ENCODE measurements at regions not wholly inside any gene's neighbourhood (a gene's known extent, or its start where the extent isn't known, plus 50 kb on each side); places are given as distances from the start of the nearest gene placed in this dataset.

DNA sequence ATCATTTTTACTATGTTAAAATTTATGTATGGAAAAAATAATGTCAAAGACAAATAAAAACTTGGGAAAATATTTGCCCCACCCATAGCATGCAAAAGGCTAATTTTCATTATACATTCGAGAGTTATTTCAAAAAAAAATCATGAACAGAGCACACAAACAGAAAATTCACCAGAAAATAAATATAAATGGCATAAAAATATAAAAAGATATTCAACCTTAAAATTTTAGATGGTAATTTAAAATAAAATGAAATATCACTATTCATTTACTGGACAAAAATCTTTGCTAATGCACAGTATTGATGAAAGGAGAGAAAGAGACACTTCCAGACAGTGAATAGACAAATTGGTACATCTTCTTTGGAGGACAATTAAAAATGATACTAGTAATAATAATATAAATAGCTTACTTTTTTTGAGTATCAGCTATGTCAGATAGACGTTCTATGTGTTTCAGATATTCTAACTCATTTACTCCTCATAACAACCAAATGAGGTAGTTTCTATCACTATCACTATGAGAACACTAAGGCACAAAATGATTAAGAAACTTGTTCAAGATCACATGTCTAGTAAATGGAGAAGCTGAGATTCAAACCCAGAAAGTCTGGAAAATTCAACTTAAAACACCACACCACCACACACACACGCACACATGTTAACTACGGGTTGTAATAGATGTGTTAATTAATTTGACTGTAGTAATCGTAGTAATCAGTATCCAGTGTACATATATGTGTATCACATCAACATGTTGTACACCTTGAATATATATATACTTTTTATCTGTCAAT lies 63.0 kb downstream of the CCDC71L start:
- DNase-seq, result no peak
- 67 to 89% (median 78%) methylated on average over 5 of the region's 5 CpGs for WGBS, 5 donors
- Histone ChIP-seq H3K9me3 (no peaks in the 10 kb centered on the region), H3K36me3 (no peaks in the 10 kb centered on the region), H3K4me1 (peaks cover 0 to 12% (median 8%) of the 10 kb centered on the region in 6 donors), H3K4me3 (peak overlapping the region in 5 of 8 donors; percentile 3 to 60 (median 24)), H3K27ac (peak overlapping the region in 4 of 8 donors; percentile 20 to 64 (median 50)), H3K27me3 (replicated peaks in 1 of 7) (no peaks in the 10 kb centered on the region)
- intact Hi-C loops (cut with DNase I; ENCODE audit: low total_unique reads), result no loop called here
- TF ChIP-seq POLR2A (IDR thresholded peaks at IDR 0.05) (no peak), POLR2AphosphoS5 (IDR thresholded peaks at IDR 0.05) (no peak)
- TF ChIP-seq, protein P1, sequence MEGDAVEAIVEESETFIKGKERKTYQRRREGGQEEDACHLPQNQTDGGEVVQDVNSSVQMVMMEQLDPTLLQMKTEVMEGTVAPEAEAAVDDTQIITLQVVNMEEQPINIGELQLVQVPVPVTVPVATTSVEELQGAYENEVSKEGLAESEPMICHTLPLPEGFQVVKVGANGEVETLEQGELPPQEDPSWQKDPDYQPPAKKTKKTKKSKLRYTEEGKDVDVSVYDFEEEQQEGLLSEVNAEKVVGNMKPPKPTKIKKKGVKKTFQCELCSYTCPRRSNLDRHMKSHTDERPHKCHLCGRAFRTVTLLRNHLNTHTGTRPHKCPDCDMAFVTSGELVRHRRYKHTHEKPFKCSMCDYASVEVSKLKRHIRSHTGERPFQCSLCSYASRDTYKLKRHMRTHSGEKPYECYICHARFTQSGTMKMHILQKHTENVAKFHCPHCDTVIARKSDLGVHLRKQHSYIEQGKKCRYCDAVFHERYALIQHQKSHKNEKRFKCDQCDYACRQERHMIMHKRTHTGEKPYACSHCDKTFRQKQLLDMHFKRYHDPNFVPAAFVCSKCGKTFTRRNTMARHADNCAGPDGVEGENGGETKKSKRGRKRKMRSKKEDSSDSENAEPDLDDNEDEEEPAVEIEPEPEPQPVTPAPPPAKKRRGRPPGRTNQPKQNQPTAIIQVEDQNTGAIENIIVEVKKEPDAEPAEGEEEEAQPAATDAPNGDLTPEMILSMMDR (IDR thresholded peaks at IDR 0.05 in 8 of 11, conservative IDR thresholded peaks at IDR 0.05 in 3 of 11), result no peak

- no peaks in the 10 kb centered on the region for H3K36me3 ChIP-seq
- H3K9me3 ChIP-seq, result no peaks in the 10 kb centered on the region
These were observed 63.9 kb downstream of the CCDC71L start for GRCh38 chr7:106597014-106597413.

DNA sequence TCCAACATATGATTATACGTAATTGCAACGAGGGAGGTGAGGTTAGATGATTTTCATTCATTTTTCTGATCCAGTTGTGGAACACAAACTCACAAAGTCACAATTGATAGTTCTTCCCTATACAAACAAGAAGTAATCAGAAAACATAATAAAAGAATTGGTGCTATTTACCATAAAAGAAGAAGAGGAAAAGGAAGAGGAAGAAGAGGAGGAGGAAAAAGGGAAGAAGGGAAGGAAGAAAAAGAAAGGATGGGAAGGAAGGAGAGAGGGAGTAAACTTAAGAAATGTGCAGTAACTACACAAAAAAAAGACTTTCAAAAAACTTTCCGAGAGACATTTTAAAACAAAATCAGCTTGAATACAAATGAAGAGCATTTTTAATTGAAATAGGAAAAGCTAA lies 65.0 kb downstream of the CCDC71L start:
- 88 to 98% (median 91%) methylated on average over 3 of the region's 3 CpGs for WGBS, 5 donors
- no peak for DNase-seq
- no peak overlapping the region for H3K27ac ChIP-seq

More at GRCh38 chr7:106597014-106597413, 63.9 kb downstream of the CCDC71L start:
- H3K27ac ChIP-seq, result no peak overlapping the region
- WGBS, 5 donors, result 80 to 94% (median 85%) methylated on average over 2 of the region's 2 CpGs
- TF ChIP-seq POLR2A (IDR thresholded peaks at IDR 0.05) (no peak), POLR2AphosphoS5 (IDR thresholded peaks at IDR 0.05) (no peak)
- TF ChIP-seq, protein P1 (IDR thresholded peaks at IDR 0.05 in 8 of 11, conservative IDR thresholded peaks at IDR 0.05 in 3 of 11), result no peak
- H3K4me1 ChIP-seq, result peaks cover 0 to 12% (median 8%) of the 10 kb centered on the region in 6 donors
- H3K27me3 ChIP-seq (replicated peaks in 1 of 7), result no peaks in the 10 kb centered on the region
- no peak overlapping the region for H3K4me3 ChIP-seq
- no peak for DNase-seq
- intact Hi-C loops (cut with DNase I; ENCODE audit: low total_unique reads), result no loop called here

DNA sequence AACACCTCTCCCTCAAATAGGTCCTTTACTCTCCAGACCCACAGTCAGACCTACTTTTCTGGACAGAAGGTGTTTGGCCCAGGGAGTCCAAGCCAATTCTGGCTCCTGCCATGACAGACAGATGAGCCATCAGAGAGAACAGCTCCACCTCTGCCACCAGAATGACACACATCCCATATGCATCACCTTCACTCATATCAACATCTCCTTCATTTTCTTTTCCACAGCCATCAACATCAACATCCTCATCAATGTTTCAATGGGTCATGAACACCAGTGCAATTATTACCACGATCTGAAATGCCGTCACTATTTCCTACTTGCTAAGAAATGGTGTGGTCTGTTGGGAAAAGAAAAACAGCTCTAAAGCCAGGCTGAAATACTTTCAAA lies 67.9 kb downstream of the CCDC71L start:
- Histone ChIP-seq H3K27ac (no peak overlapping the region), H3K4me1 (peaks cover 0 to 5% (median 0%) of the 10 kb centered on the region in 6 donors), H3K9me3 (no peaks in the 10 kb centered on the region), H3K4me3 (no peak overlapping the region), H3K27me3 (replicated peaks in 1 of 7) (no peaks in the 10 kb centered on the region), H3K36me3 (no peaks in the 10 kb centered on the region)
- TF ChIP-seq, protein P1 (IDR thresholded peaks at IDR 0.05 in 8 of 11, conservative IDR thresholded peaks at IDR 0.05 in 3 of 11), result no peak
- TF ChIP-seq POLR2AphosphoS5 (IDR thresholded peaks at IDR 0.05), result no peak
- TF ChIP-seq POLR2A (IDR thresholded peaks at IDR 0.05), result no peak
- intact Hi-C loops (cut with DNase I; ENCODE audit: low total_unique reads), result no loop called here
- DNase-seq, result no peak
- WGBS, 5 donors, result 90 to 98% (median 94%) methylated on average over 2 of the region's 2 CpGs

More for the DNA sequence above, 65.0 kb downstream of the CCDC71L start:
- peaks cover 0 to 12% (median 8%) of the 10 kb centered on the region in 6 donors for H3K4me1 ChIP-seq
- no peaks in the 10 kb centered on the region for H3K9me3 ChIP-seq
- TF ChIP-seq POLR2A (IDR thresholded peaks at IDR 0.05) (no peak), POLR2AphosphoS5 (IDR thresholded peaks at IDR 0.05) (no peak)
- TF ChIP-seq, protein P1 (IDR thresholded peaks at IDR 0.05 in 8 of 11, conservative IDR thresholded peaks at IDR 0.05 in 3 of 11), result no peak
- H3K4me3 ChIP-seq, result no peak overlapping the region
- H3K36me3 ChIP-seq, result no peaks in the 10 kb centered on the region
- H3K27me3 ChIP-seq (replicated peaks in 1 of 7), result no peaks in the 10 kb centered on the region
- intact Hi-C loops (cut with DNase I; ENCODE audit: low total_unique reads), result no loop called here

Measured in spleen (tissue), 11 donors.